HCT116 (cell line): ENCODE measurements at regions not wholly inside any gene's neighbourhood (a gene's known extent, or its start where the extent isn't known, plus 50 kb on each side); places are given as distances from the start of the nearest gene placed in this dataset.

Source experiments
- ATAC-seq: fragments of 200-7000 bp; cut with Tn5 transposase; 2 replicates; pipeline ENCODE4 v1.9.1; 2020; ENCODE audit warnings: mild to moderate bottlenecking, moderate library complexity
- BruUV-seq: library from RNA; stranded (reverse); fragments of 400-500 nt; replicated peaks from 2 replicates; lab custom pipeline; 2021; lab: Mats Ljungman, UMichigan
- CTCF ChIA-PET: fragments of 300-600 bp; sonication (Branson Sonifier 250); formaldehyde crosslinking; loops from one replicate; lab custom pipeline; 2021; ENCODE audit warnings: antibody characterized with exemption; lab: Charles Lee
- POLR2A ChIA-PET: fragments of 300-600, 350-600 bp; sonication (Branson Sonifier 250); formaldehyde crosslinking; loops from one replicate; lab custom pipeline; 2021; ENCODE audit warnings: antibody characterized with exemption; lab: Charles Lee
- RAD21 ChIA-PET, 2 experiments: fragments of 300-600 bp; sonication (Branson Sonifier 250); formaldehyde crosslinking; loops; one replicate each; lab custom pipeline; 2023; ENCODE audit warnings: low total read pairs in 2 of 2; ENCODE audit not compliant: uncharacterized antibody in 2 of 2, unreplicated experiment in 2 of 2, low non-redundant PET in 1 of 2; lab: Charles Lee
- DNase-seq: peaks from one replicate; pipeline ENCODE4 v3.0.0-alpha.2; 2010; ENCODE audit warnings: low read depth, low spot score
- H2AFZ ChIP-seq: fragments of 200-600 bp; shearing (Covaris generic), sonication (generic); 2 replicates; pipeline ENCODE4 v1.6.1; 2017; ENCODE audit warnings: low read depth, mixed run types, mixed read lengths, antibody characterized with exemption, low read length; ENCODE audit not compliant: poor library complexity, severe bottlenecking
- H3K27ac ChIP-seq: 2 replicates; pipeline ENCODE4 v1.5.1; 2012; ENCODE audit warnings: low read depth, low read length
- H3K27me3 ChIP-seq: fragments of 200-600 bp; sonication (generic); 2 replicates; pipeline ENCODE4 v1.6.1; 2016; ENCODE audit warnings: mixed run types, low read length, mixed read lengths; ENCODE audit not compliant: insufficient read depth
- H3K36me3 ChIP-seq, 2 experiments: fragments of 200-500 bp in 1 of 2; fragments of 200-600 bp in 1 of 2; sonication (Bioruptor generic) in 1 of 2; sonication (generic) in 1 of 2; 2 replicates each; pipeline versions ENCODE4 v1.5.1 to v1.6.1; 2014 to 2016; ENCODE audit warnings: low read length in 2 of 2, inconsistent platforms in 1 of 2, mixed read lengths in 1 of 2, mixed run types in 1 of 2; ENCODE audit not compliant: insufficient read depth in 2 of 2, control insufficient read depth in 1 of 2
- H3K4me1 ChIP-seq, 2 experiments: fragments of 200-600 bp in 1 of 2; sonication (generic) in 1 of 2; 2 replicates each; pipeline versions ENCODE4 v1.5.1 to v1.6.1; 2012 to 2017; ENCODE audit warnings: low read length in 2 of 2, inconsistent platforms in 1 of 2, mild to moderate bottlenecking in 1 of 2, mixed read lengths in 1 of 2, mixed run types in 1 of 2, moderate library complexity in 1 of 2; ENCODE audit not compliant: insufficient read depth in 2 of 2, control insufficient read depth in 1 of 2
- H3K4me2 ChIP-seq: fragments of 200-600 bp; sonication (generic); 2 replicates; pipeline ENCODE4 v1.6.1; 2017; ENCODE audit warnings: mixed run types, low read length, mixed read lengths
- H3K4me3 ChIP-seq, 2 experiments: fragments of 200-600 bp in 1 of 2; sonication (generic) in 1 of 2; replicated peaks in 1 of 2; 2 replicates each; pipeline ENCODE4 v1.5.1; 2011 to 2016; ENCODE audit warnings: low read length in 2 of 2, control low read depth in 1 of 2, low read depth in 1 of 2, mild to moderate bottlenecking in 1 of 2, mixed read lengths in 1 of 2, mixed run types in 1 of 2
- H3K79me2 ChIP-seq: fragments of 200-600 bp; sonication (generic); 2 replicates; pipeline ENCODE4 v1.6.1; 2017; ENCODE audit warnings: mild to moderate bottlenecking, mixed run types, low read length, moderate library complexity, mixed read lengths; ENCODE audit not compliant: insufficient read depth
- H3K9ac ChIP-seq: fragments of 200-600 bp; sonication (generic); 2 replicates; pipeline ENCODE4 v1.6.1; 2016; ENCODE audit warnings: low read length, mixed read lengths
- H3K9me2 ChIP-seq: fragments of 200-600 bp; sonication (generic), shearing (Covaris generic); 2 replicates; pipeline ENCODE4 v1.6.1; 2017; ENCODE audit warnings: mixed run types, mild to moderate bottlenecking, moderate library complexity; ENCODE audit not compliant: insufficient read depth
- H3K9me3 ChIP-seq, 2 experiments: fragments of 200-500 bp in 1 of 2; fragments of 200-600 bp in 1 of 2; sonication (Bioruptor generic) in 1 of 2; sonication (generic) in 1 of 2; 2 replicates each; pipeline ENCODE4 v1.6.1; 2014 to 2017; ENCODE audit warnings: low read length in 2 of 2, mixed read lengths in 2 of 2, inconsistent platforms in 1 of 2, low read depth in 1 of 2, mild to moderate bottlenecking in 1 of 2, mixed run types in 1 of 2, moderate library complexity in 1 of 2; ENCODE audit not compliant: control insufficient read depth in 1 of 2, insufficient read depth in 1 of 2
- H4K20me1 ChIP-seq: fragments of 200-600 bp; sonication (generic), shearing (Covaris generic); 2 replicates; pipeline ENCODE4 v1.6.1; 2017; ENCODE audit warnings: mixed run types, mild to moderate bottlenecking, moderate library complexity; ENCODE audit not compliant: insufficient read depth
- EZH2 ChIP-seq: fragments of 200-600 bp; sonication (generic); IDR thresholded peaks from 2 replicates; pipeline ENCODE4 v1.6.1; 2017; ENCODE audit warnings: antibody characterized with exemption, mixed run types
- FOSL1 ChIP-seq: IDR thresholded peaks from 2 replicates; pipeline ENCODE4 v1.6.1; 2012; ENCODE audit warnings: low read depth
- JUND ChIP-seq: IDR thresholded peaks from 2 replicates; pipeline ENCODE4 v1.6.1; 2012
- POLR2A ChIP-seq: IDR thresholded peaks from 2 replicates; pipeline ENCODE4 v1.7.0; 2011; ENCODE audit warnings: borderline replicate concordance; ENCODE audit not compliant: insufficient read depth, insufficient read length; ENCODE audit errors: extremely low read depth
- POLR2AphosphoS5 ChIP-seq: IDR thresholded peaks from 2 replicates; pipeline ENCODE4 v1.6.1; 2011; ENCODE audit warnings: mild to moderate bottlenecking, low read depth, low read length, moderate library complexity
- SIN3A ChIP-seq: IDR thresholded peaks from 2 replicates; pipeline ENCODE4 v1.6.1; 2012; ENCODE audit warnings: low read depth
- SP1 ChIP-seq: IDR thresholded peaks from 2 replicates; pipeline ENCODE4 v1.6.1; 2012; ENCODE audit warnings: low read depth
- SRF ChIP-seq: IDR thresholded peaks from 2 replicates; pipeline ENCODE4 v1.6.1; 2012; ENCODE audit warnings: low read depth
- TCF7L2 ChIP-seq: IDR thresholded peaks from 2 replicates; pipeline ENCODE4 v1.7.0; 2011; ENCODE audit warnings: borderline replicate concordance, inconsistent platforms; ENCODE audit not compliant: insufficient read depth, insufficient read length; ENCODE audit errors: extremely low read depth
- YY1 ChIP-seq: IDR thresholded peaks from 2 replicates; pipeline ENCODE4 v1.6.1; 2011; ENCODE audit warnings: low read length, low read depth, moderate library complexity, mild to moderate bottlenecking; ENCODE audit not compliant: insufficient replicate concordance; ENCODE audit errors: extremely low read depth
- ZFX ChIP-seq: fragments of 450-650 bp; IDR thresholded peaks from 2 replicates; pipeline ENCODE4 v1.6.1; 2017
- intact Hi-C: fragments of 100-400 bp; cut with micrococcal nuclease; formaldehyde crosslinking; loops from 2 replicates; pipeline ENCODE4 v1.10.0; 2022
- TF ChIP-seq, protein P1 (sequence below): IDR thresholded peaks from 2 replicates; pipeline ENCODE4 v1.6.1; 2012
- TF ChIP-seq, protein P2 (sequence below): IDR thresholded peaks from 2 replicates; pipeline ENCODE4 v1.6.1; 2012
- TF ChIP-seq, protein P3 (sequence below): IDR thresholded peaks from 2 replicates; pipeline ENCODE4 v1.6.1; 2011; ENCODE audit warnings: mild to moderate bottlenecking, low read length, moderate library complexity; ENCODE audit not compliant: insufficient replicate concordance; ENCODE audit errors: extremely low read depth

DNA sequence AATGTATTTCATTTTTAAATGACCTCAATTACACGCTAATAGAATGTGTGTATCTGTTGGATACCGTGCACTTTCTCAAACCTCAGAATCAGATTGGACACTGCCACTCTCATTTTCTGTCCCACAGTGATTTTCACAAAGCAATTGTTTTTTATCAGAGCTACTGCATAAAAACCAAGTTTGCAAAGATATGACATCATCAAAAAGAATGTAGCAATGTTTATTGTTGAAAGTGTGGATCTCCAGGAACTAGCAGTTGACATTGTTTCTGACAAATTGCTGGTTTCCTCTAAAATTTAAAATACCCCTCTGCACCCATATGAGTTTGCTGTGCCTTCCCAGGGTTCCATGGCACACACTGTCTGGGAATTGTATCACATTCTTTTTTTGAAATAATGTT, 362.7 kb upstream of the DDI1 start:
- ChIA-PET CTCF (interaction anchor here (1.2 kb wide), 1 partner anchor 8 kb away, joined by 4 read pairs; no protein-coding TSS in a partner anchor), POLR2A (no interaction called here), RAD21 (no interaction called here)
- DNase-seq (no peak), ATAC-seq (no peak)
- Histone ChIP-seq H3K27me3 (no peaks in the 10 kb centered on the region), H3K27ac (no peak overlapping the region), H3K9ac (no peak overlapping the region), H3K9me2 (no peaks in the 10 kb centered on the region), H3K4me3 (no peak overlapping the region), H3K4me1 (no peaks in the 10 kb centered on the region), H2AFZ (no peak overlapping the region), H3K79me2 (no peaks in the 10 kb centered on the region), H3K9me3 (no peaks in the 10 kb centered on the region), H4K20me1 (no peaks in the 10 kb centered on the region), H3K36me3 (no peaks in the 10 kb centered on the region)
- intact Hi-C loops = no loop called here
- BruUV-seq = no TSS peak
- no peak for TF ChIP-seq SP1
- TF ChIP-seq, protein P1, sequence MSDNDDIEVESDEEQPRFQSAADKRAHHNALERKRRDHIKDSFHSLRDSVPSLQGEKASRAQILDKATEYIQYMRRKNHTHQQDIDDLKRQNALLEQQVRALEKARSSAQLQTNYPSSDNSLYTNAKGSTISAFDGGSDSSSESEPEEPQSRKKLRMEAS = no peak
- no peak for TF ChIP-seq POLR2A
- TF ChIP-seq JUND = no peak
- TF ChIP-seq POLR2AphosphoS5 = no peak
- TF ChIP-seq EZH2 = no peak
- no peak for TF ChIP-seq SIN3A
- TF ChIP-seq, all 23 proteins: peak for 0
- H3K4me2 ChIP-seq = no peak overlapping the region

DNA sequence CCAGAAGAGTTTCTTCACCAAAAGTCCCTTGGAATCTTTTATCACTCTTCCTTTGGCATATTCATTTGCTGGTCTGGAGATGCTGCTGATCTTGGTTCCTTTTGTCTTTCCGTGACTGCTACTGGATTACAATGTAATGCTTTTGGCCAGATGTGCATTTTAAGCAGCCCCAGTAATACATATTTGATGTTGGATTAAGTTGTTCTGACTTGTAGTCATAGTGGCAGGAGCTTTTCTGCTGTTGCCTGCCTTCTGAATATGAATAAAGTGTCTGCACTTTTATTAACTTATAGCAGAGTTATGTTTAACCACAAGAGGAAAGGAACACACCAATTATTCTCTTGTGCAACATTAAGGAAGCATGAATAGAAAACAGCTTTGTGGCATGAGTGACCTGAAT, 360.0 kb upstream of the DDI1 start:
- no peak for ATAC-seq
- no peaks in the 10 kb centered on the region for H3K9me3 ChIP-seq
- H3K36me3 ChIP-seq = no peaks in the 10 kb centered on the region
- H4K20me1 ChIP-seq = no peaks in the 10 kb centered on the region
- TF ChIP-seq SRF = no peak
- TF ChIP-seq FOSL1 = no peak
- TF ChIP-seq SIN3A = no peak
- TF ChIP-seq SP1 = no peak
- no peak for TF ChIP-seq TCF7L2
- TF ChIP-seq, protein P2, sequence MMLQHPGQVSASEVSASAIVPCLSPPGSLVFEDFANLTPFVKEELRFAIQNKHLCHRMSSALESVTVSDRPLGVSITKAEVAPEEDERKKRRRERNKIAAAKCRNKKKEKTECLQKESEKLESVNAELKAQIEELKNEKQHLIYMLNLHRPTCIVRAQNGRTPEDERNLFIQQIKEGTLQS = no peak
- TF ChIP-seq, protein P3, sequence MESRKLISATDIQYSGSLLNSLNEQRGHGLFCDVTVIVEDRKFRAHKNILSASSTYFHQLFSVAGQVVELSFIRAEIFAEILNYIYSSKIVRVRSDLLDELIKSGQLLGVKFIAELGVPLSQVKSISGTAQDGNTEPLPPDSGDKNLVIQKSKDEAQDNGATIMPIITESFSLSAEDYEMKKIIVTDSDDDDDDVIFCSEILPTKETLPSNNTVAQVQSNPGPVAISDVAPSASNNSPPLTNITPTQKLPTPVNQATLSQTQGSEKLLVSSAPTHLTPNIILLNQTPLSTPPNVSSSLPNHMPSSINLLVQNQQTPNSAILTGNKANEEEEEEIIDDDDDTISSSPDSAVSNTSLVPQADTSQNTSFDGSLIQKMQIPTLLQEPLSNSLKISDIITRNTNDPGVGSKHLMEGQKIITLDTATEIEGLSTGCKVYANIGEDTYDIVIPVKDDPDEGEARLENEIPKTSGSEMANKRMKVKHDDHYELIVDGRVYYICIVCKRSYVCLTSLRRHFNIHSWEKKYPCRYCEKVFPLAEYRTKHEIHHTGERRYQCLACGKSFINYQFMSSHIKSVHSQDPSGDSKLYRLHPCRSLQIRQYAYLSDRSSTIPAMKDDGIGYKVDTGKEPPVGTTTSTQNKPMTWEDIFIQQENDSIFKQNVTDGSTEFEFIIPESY = no peak
- no peak for TF ChIP-seq YY1
- no peak for TF ChIP-seq ZFX
- H3K9ac ChIP-seq = no peak overlapping the region
- H3K4me1 ChIP-seq = no peaks in the 10 kb centered on the region
- no peaks in the 10 kb centered on the region for H3K9me2 ChIP-seq
- CTCF ChIA-PET = interaction anchor here (0.6 kb wide), 1 partner anchor 1393 kb away, joined by 3 read pairs; no protein-coding TSS in a partner anchor
- H3K79me2 ChIP-seq = no peaks in the 10 kb centered on the region
- H3K4me3 ChIP-seq = no peak overlapping the region
- no TSS peak for BruUV-seq
- no peak overlapping the region for H3K27ac ChIP-seq
- DNase-seq = no peak
- RAD21 ChIA-PET = no interaction called here
- no peak overlapping the region for H2AFZ ChIP-seq
- intact Hi-C loops = no loop called here
- no peaks in the 10 kb centered on the region for H3K27me3 ChIP-seq
- no peak overlapping the region for H3K4me2 ChIP-seq
- POLR2A ChIA-PET = no interaction called here
